HG03558 (cell line): ENCODE measurements at regions not wholly inside any gene's neighbourhood (a gene's known extent, or its start where the extent isn't known, plus 50 kb on each side); places are given as distances from the start of the nearest gene placed in this dataset.

Source experiments
- ATAC-seq: cut with Tn5 transposase; IDR thresholded peaks from one replicate; pipeline ENCODE4 v1.9.1; 2021; ENCODE audit warnings: moderate number of reproducible peaks; ENCODE audit not compliant: unreplicated experiment; ENCODE audit errors: extremely low read depth

GRCh38 chr7:35405461-35405860 lies 151.6 kb upstream of the TBX20 start:
- no peak for ATAC-seq

- no peak for ATAC-seq
Observed at GRCh38 chr7:35401217-35401879, 147.4 kb upstream of the TBX20 start.

GRCh38 chr7:35399840-35400239 lies 145.9 kb upstream of the TBX20 start:
- ATAC-seq: no peak

GRCh38 chr7:35399216-35399615 lies 145.3 kb upstream of the TBX20 start:
- no peak for ATAC-seq

GRCh38 chr7:35398518-35398917 lies 144.6 kb upstream of the TBX20 start:
- ATAC-seq: no peak

- ATAC-seq: no peak
Observed at GRCh38 chr7:35390146-35390545, 136.2 kb upstream of the TBX20 start.

- no peak for ATAC-seq
Observed at GRCh38 chr7:35389636-35390035, 135.7 kb upstream of the TBX20 start.

GRCh38 chr7:35386816-35387706 lies 133.2 kb upstream of the TBX20 start:
- ATAC-seq: no peak

GRCh38 chr7:35386082-35386815 lies 132.3 kb upstream of the TBX20 start:
- ATAC-seq: no peak

- no peak for ATAC-seq
Observed at GRCh38 chr7:35384761-35385700, 131.1 kb upstream of the TBX20 start.

GRCh38 chr7:35380739-35381224 lies 126.9 kb upstream of the TBX20 start:
- ATAC-seq: no peak

GRCh38 chr7:35379481-35379880 lies 125.6 kb upstream of the TBX20 start:
- no peak for ATAC-seq

GRCh38 chr7:35375516-35375915 lies 121.6 kb upstream of the TBX20 start:
- no peak for ATAC-seq

GRCh38 chr7:35374858-35375257 lies 121.0 kb upstream of the TBX20 start:
- ATAC-seq: no peak

GRCh38 chr7:35371221-35371620 lies 117.3 kb upstream of the TBX20 start:
- no peak for ATAC-seq

- ATAC-seq: no peak
Observed at GRCh38 chr7:35370687-35371086, 116.8 kb upstream of the TBX20 start.

- ATAC-seq: no peak
Observed at GRCh38 chr7:35366167-35367155, 112.6 kb upstream of the TBX20 start.

GRCh38 chr7:35365523-35365922 lies 111.6 kb upstream of the TBX20 start:
- ATAC-seq: no peak

- ATAC-seq: no peak
Observed at GRCh38 chr7:35362341-35362740, 108.4 kb upstream of the TBX20 start.
